ENCODE measurements at regions not wholly inside any gene's neighbourhood (a gene's known extent, or its start where the extent isn't known, plus 50 kb on each side); places are given as distances from the start of the nearest gene placed in this dataset.
"Not testable (repeated sequence)": the region's sequence is repeated elsewhere in the genome, so short reads cannot be mapped to it uniquely, and the experiment has no call there.

DNA sequence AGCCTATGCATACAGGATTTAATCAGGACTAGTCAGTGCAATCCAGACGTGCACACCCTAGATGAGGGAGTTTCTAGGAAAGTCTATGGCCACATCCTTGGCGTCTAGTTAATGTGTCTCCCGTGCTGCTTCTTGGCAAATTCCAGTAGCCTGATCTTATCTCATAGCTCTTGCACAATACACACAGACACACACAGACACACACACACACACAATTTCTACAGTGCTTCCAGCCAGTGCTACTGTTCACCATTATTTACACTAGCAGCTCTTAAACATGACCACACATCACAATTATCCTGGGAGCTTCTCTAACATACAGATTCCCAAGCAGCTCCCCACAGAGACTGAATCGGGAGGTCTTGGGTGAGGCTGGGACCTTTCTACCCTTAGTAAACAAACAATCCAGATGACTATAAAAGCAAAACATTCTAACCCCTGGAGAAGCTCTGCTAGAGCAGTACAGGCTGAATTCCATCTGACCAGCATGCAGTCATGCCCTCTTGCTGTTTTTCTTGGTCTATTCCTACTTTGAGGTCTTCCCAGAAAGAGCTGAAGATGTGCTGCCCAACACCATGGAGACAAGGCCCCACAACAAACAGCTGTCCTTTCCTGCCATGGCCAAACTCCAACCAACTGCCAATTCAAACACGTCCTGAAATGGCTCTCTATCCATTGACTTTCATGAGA lies 236.6 kb downstream of the DEPDC1B start:
- no peaks in the 10 kb centered on the region for H3K4me1 ChIP-seq

GRCh38 chr5:60458666-60459065 lies 241.3 kb downstream of the DEPDC1B start:
- H3K27ac ChIP-seq, result no peak overlapping the region
- no peak for DNase-seq (ENCODE audit: low spot score in 2 of 2)
- no peaks in the 10 kb centered on the region for H3K4me1 ChIP-seq
- 79% methylated on average over 7 of the region's 7 CpGs for WGBS
- no peaks in the 10 kb centered on the region for H3K9me3 ChIP-seq
- no peak overlapping the region for H3K4me3 ChIP-seq
- no peaks in the 10 kb centered on the region for H3K36me3 ChIP-seq
- no peaks in the 10 kb centered on the region for H3K27me3 ChIP-seq
- TF ChIP-seq EP300 (IDR thresholded peaks at IDR 0.05) (no peak), POLR2A (IDR thresholded peaks at IDR 0.05) (no peak), POLR2AphosphoS5 (IDR thresholded peaks at IDR 0.05) (no peak), CTCF (IDR thresholded peaks at IDR 0.05) (no peak)

More for the DNA sequence above, 236.6 kb downstream of the DEPDC1B start:
- TF ChIP-seq EP300 (IDR thresholded peaks at IDR 0.05), result no peak
- no peak for TF ChIP-seq CTCF (IDR thresholded peaks at IDR 0.05)
- no peak for TF ChIP-seq POLR2AphosphoS5 (IDR thresholded peaks at IDR 0.05)
- TF ChIP-seq POLR2A (IDR thresholded peaks at IDR 0.05), result no peak
- WGBS, result 53% methylated on average over 5 of the region's 5 CpGs
- no peaks in the 10 kb centered on the region for H3K27me3 ChIP-seq
- H3K9me3 ChIP-seq, result no peaks in the 10 kb centered on the region
- DNase-seq (ENCODE audit: low spot score in 2 of 2), result no peak
- H3K27ac ChIP-seq, result no peak overlapping the region
- H3K36me3 ChIP-seq, result no peaks in the 10 kb centered on the region
- no peak overlapping the region for H3K4me3 ChIP-seq

DNA sequence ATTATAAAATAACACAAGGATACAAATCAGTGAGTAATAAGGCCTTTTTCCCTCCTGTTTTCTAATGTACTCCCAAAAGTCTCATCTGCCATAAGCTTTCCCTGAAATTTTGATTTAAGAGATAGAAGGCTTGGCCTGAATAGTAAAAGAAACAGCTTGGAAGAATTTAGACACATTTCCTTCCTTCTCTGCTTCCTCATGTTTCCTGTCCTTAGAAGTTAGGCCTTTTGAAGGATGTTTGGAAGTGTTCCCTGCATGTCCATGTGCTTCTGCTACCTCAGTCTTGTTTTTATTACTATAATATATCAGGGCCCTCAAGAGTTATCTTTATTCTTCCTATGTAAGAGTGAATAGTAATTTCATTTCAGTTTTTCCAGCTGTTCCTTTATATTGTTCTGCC lies 242.7 kb downstream of the DEPDC1B start:
- H3K4me1 ChIP-seq, result peaks cover 6% of the 10 kb centered on the region
- no peak overlapping the region for H3K27ac ChIP-seq
- no peaks in the 10 kb centered on the region for H3K9me3 ChIP-seq
- no peak for TF ChIP-seq POLR2AphosphoS5 (IDR thresholded peaks at IDR 0.05)
- TF ChIP-seq CTCF (IDR thresholded peaks at IDR 0.05), result no peak
- TF ChIP-seq POLR2A (IDR thresholded peaks at IDR 0.05), result no peak
- TF ChIP-seq EP300 (IDR thresholded peaks at IDR 0.05), result no peak
- H3K27me3 ChIP-seq, result no peaks in the 10 kb centered on the region
- no peak for DNase-seq (ENCODE audit: low spot score in 2 of 2)
- H3K4me3 ChIP-seq, result no peak overlapping the region
- no peaks in the 10 kb centered on the region for H3K36me3 ChIP-seq

- Histone ChIP-seq H3K4me3 (no peak overlapping the region), H3K27ac (no peak overlapping the region), H3K4me1 (peaks cover 6% of the 10 kb centered on the region), H3K36me3 (no peaks in the 10 kb centered on the region), H3K9me3 (no peaks in the 10 kb centered on the region), H3K27me3 (no peaks in the 10 kb centered on the region)
- 92% methylated on average over 2 of the region's 2 CpGs for WGBS
- DNase-seq (ENCODE audit: low spot score in 2 of 2), result no peak
- TF ChIP-seq CTCF (IDR thresholded peaks at IDR 0.05) (no peak), POLR2A (IDR thresholded peaks at IDR 0.05) (no peak), POLR2AphosphoS5 (IDR thresholded peaks at IDR 0.05) (no peak), EP300 (IDR thresholded peaks at IDR 0.05) (no peak)
These were observed 244.4 kb downstream of the DEPDC1B start for GRCh38 chr5:60455589-60455988.

DNA sequence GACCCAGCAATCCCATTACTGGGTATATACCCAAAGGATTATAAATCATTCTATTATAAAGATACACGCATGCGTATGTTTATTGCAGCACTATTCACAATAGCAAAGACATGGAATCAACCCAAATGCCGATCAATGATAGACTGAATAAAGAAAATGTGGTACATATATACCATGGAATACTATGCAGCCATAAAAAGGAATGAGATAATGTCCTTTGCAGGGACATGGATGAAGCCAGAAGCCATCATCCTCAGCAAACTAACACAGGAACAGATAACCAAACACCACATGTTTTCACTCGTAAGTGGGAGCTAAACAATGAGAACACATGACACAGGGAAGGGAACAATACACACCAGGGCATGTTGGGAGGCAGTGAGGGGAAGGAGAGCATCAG lies 245.7 kb downstream of the DEPDC1B start:
- not testable (repeated sequence) for DNase-seq (ENCODE audit: low spot score in 2 of 2)
- 98% methylated on average over 4 of the region's 4 CpGs for WGBS

More for the DNA sequence above, 245.7 kb downstream of the DEPDC1B start:
- H3K36me3 ChIP-seq, H3K27me3 ChIP-seq, H3K9me3 ChIP-seq, H3K4me1 ChIP-seq, H3K27ac ChIP-seq, H3K4me3 ChIP-seq: not testable (repeated sequence)

All from suprapubic skin (tissue), 4 donors.